T-helper 17 cell (primary cell): ENCODE measurements at regions not wholly inside any gene's neighbourhood (a gene's known extent, or its start where the extent isn't known, plus 50 kb on each side); places are given as distances from the start of the nearest gene placed in this dataset.

ENCODE experiments used
- ATAC-seq: fragments of 150-1000 bp; cut with Tn5 transposase; 2 replicates; pipeline ENCODE4 v1.10.0; 2021; ENCODE audit warnings: mild to moderate bottlenecking, moderate library complexity
- DNase-seq, 3 donors: peaks; one replicate each; pipeline versions ENCODE4 v3.0.0 to v3.0.0-alpha.2; 2020 to 2021
- H3K9me3 ChIP-seq: one replicate; pipeline ENCODE4 v1.7.0; 2013; ENCODE audit warnings: low read length, mild to moderate bottlenecking; ENCODE audit not compliant: control insufficient read depth, poor library complexity, severe bottlenecking
- H3K27ac Mint-ChIP-seq: one replicate; pipeline ENCODE4 v1.8.0; 2022; ENCODE audit warnings: mild to moderate bottlenecking, moderate library complexity, mixed read lengths
- H3K27me3 Mint-ChIP-seq: one replicate; pipeline ENCODE4 v1.8.0; 2022; ENCODE audit warnings: mixed read lengths
- H3K36me3 Mint-ChIP-seq: one replicate; pipeline ENCODE4 v1.8.0; 2022; ENCODE audit warnings: low read depth, mixed read lengths
- H3K4me1 Mint-ChIP-seq: one replicate; pipeline ENCODE4 v1.8.0; 2022; ENCODE audit warnings: mild to moderate bottlenecking, mixed read lengths
- H3K4me3 Mint-ChIP-seq: one replicate; pipeline ENCODE4 v1.8.0; 2022; ENCODE audit warnings: mild to moderate bottlenecking, moderate library complexity, mixed read lengths

DNA sequence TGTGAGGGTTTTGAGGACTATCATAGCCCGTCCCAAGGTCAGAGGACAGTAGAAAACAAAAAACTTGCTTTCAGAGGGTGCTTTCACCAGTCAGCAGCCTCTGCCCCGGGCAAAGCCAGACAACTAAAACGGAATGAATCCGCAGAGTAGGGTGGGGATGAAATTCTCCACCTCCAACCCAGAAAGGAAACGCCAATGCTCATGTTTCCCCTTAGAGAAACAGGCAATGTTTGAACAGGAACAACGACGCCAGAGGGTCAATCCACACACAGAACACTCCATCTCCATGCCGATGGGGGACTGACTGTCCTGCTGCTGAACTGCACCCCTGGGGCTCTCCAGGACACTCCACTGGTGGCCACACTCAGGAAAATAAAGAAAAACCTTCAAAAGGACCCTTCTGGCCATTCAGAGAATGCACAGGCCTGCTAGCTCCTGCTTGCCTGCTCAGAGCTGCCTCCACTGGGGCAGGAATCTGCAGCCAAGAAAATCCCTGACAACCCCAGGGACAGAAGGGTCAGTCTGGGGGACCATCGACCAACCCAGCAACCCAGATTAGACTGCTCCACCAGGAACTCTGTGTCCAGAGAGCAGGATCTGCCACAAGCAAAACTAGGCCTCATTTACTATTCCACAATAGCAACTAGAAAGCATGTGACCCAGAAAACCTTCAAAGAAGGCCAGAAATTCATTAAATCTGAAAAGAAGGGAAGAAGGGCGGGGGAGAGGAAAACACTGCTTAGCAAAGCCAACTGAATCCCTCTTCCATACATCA is 116.0 kb downstream of the TOMM20 start:
- Mint-ChIP-seq H3K4me1 (peaks cover 31% of the 10 kb centered on the region), H3K27me3 (no peaks in the 10 kb centered on the region), H3K27ac (peak overlapping the region; percentile 100), H3K4me3 (peak overlapping the region; percentile 85), H3K36me3 (no peaks in the 10 kb centered on the region)
- no peak for ATAC-seq
- no peaks in the 10 kb centered on the region for H3K9me3 ChIP-seq
- DNase-seq, result no peak

DNA sequence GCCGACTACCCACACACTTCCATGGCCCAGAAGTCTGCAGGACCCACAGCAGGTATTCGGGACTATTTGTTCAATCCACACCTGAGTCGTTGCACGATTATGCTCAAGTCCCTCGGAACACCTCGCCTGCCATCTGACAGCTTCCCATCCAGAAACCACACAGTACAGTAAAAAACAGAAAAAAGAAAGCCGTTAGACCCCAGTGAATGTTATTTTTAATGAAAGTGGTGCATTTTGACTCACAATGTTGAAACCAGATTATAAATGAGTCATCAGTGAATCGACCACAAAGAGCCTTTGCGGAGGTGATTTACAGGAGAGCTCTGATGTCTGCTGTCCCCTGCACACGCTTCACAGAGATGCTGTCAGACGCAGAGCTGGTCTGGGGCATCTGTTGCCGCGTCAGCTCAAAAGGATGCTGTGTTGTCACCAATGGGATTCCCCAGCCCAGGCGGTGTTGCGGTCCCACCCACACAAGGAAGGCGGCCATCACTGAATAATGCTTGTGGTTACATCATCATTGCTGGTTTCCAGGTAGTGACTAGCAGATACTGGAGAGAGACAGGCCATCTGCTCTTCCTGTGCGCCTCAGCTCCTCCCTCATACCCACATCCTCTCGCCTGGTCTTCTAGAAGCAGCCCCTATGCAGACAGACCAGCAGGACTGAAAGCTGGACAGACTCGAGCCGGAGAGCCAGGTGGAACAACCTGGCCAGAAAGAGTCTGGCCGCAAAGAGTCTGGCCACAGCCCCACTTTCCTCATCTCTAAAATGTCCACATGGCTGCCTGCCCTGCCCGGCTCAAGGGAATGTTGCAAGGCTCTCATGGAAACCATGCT is 116.8 kb downstream of the TOMM20 start:
- peak; percentile 79 to 90 (median 84) for DNase-seq
- H3K9me3 ChIP-seq, result no peaks in the 10 kb centered on the region
- peaks cover 31% of the 10 kb centered on the region for H3K4me1 Mint-ChIP-seq
- no peaks in the 10 kb centered on the region for H3K27me3 Mint-ChIP-seq
- peak; percentile 90 for ATAC-seq
- H3K27ac Mint-ChIP-seq, result peak overlapping the region; percentile 100
- H3K4me3 Mint-ChIP-seq, result peak overlapping the region; percentile 85
- H3K36me3 Mint-ChIP-seq, result no peaks in the 10 kb centered on the region

- Mint-ChIP-seq H3K27me3 (no peaks in the 10 kb centered on the region), H3K27ac (peak overlapping the region; percentile 100), H3K4me1 (peaks cover 32% of the 10 kb centered on the region), H3K36me3 (no peaks in the 10 kb centered on the region), H3K4me3 (peak overlapping the region; percentile 85)
- ATAC-seq (peak; percentile 46), DNase-seq (peak; percentile 49 to 67 (median 50))
- no peaks in the 10 kb centered on the region for H3K9me3 ChIP-seq
Observed at GRCh38 chr1:235011064-235011598, 117.5 kb downstream of the TOMM20 start.

DNA sequence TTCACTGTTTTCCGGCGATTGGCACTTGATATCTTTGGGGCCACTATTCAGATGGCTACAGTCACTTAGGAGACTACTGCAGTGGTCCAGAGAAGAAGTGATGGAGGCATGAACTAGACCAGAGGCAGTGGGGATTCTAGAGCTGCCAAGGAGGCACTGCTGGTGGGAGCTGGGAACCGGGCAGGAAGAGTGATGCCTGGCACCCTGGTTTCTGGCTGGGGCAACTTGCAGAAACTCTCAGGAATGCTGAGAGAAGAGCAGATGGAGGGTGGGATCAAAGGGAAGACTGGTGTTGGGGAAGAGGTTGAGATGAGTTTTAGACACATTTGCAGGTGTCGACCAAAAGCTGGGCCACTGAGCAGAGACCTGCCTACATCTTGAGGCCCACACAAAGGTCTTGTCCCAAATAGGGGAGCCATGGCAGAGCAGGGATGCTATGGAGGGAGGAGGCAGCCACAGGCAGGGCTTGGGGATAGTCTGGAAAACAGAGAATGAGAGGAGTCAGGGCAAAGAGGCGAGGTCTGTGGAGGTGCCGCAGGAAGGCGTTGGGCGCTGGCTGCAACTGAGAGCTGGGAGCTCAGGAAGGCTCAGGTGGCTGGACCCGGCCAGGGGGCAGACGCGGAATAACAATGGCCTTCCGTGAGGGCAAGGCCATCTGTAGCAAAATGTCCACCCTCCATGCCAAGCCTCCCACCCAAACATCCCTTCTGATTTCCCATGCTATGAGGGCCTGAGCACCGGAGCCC is 118.9 kb downstream of the TOMM20 start:
- no peaks in the 10 kb centered on the region for H3K9me3 ChIP-seq
- DNase-seq (no peak), ATAC-seq (no peak)
- Mint-ChIP-seq H3K27me3 (no peaks in the 10 kb centered on the region), H3K36me3 (no peaks in the 10 kb centered on the region), H3K4me3 (peak overlapping the region; percentile 49), H3K4me1 (peaks cover 27% of the 10 kb centered on the region), H3K27ac (peak overlapping the region; percentile 100)

DNA sequence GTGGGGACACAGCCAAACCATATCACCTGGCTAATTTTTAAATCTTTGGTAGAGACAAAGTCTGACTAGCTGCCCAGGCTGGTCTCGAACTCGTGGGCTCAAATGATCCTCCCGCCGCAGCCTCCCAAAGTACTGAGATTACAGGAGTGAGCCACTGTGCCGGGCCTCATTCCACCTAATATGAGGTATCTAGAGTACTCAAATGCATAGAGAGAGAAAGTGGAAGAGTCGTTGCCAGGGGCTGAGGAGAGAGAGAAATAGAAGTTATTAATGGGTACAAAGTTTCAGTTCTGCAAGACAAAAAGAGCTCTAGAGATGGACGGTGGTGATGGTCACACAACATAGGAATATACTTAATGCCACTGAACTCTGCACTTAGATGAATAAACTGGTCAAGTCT is 119.6 kb downstream of the TOMM20 start:
- Mint-ChIP-seq H3K4me3 (no peak overlapping the region), H3K27ac (peak overlapping the region; percentile 100)

DNA sequence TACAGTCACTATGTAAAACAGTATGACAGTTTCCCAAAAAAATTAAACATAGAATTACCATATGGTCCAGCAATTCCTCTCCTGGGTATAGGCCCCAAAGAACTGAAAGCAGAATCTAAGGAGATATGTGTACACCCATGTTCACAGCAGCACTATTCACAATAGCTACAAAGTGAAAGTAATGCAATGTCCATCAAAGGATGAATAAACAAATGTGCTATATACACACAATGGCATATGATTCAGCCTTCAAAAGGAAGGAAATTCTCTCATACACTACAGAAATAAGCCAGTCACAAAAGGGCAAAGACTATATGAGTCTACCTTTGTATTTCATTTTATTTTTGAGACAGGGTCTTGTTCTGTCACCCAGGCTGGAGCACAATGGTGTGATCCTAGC is 120.4 kb downstream of the TOMM20 start:
- no peaks in the 10 kb centered on the region for H3K9me3 ChIP-seq
- H3K4me1 Mint-ChIP-seq, result peaks cover 27% of the 10 kb centered on the region
- H3K27me3 Mint-ChIP-seq, result no peaks in the 10 kb centered on the region
- ATAC-seq, result no peak
- peak overlapping the region; percentile 100 for H3K27ac Mint-ChIP-seq
- DNase-seq, result no peak
- no peaks in the 10 kb centered on the region for H3K36me3 Mint-ChIP-seq
- no peak overlapping the region for H3K4me3 Mint-ChIP-seq

More for the DNA sequence above, 119.6 kb downstream of the TOMM20 start:
- no peaks in the 10 kb centered on the region for H3K27me3 Mint-ChIP-seq
- H3K4me1 Mint-ChIP-seq, result peaks cover 27% of the 10 kb centered on the region
- no peaks in the 10 kb centered on the region for H3K36me3 Mint-ChIP-seq
- no peak for ATAC-seq
- DNase-seq, result no peak
- no peaks in the 10 kb centered on the region for H3K9me3 ChIP-seq

DNA sequence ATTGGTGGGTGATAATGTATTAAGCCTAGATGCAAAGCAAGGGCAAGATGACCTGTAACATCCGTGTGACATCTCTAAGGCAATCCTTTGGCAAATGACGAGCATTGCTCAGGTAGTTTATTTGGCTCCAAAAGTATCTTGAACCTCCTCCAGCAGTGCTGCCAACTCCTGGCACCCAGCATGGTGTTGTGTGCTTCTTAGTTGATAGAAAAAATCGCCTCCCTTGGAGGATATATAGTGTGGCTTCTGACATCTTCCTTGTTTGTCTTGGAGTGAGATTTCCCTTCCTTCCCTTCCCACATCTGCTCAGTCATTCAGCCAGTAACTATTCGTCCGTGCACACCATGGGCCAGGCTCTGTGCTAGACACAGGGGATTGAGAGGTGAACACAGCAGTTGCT is 121.8 kb downstream of the TOMM20 start:
- Mint-ChIP-seq H3K4me1 (peaks cover 17% of the 10 kb centered on the region), H3K36me3 (no peaks in the 10 kb centered on the region), H3K4me3 (no peak overlapping the region), H3K27me3 (no peaks in the 10 kb centered on the region), H3K27ac (no peak overlapping the region)
- ATAC-seq (no peak), DNase-seq (no peak)
- H3K9me3 ChIP-seq, result no peaks in the 10 kb centered on the region

- Mint-ChIP-seq H3K36me3 (no peaks in the 10 kb centered on the region), H3K27ac (no peak overlapping the region), H3K4me3 (no peak overlapping the region), H3K4me1 (peaks cover 12% of the 10 kb centered on the region), H3K27me3 (no peaks in the 10 kb centered on the region)
- ATAC-seq, result no peak
- no peak for DNase-seq
- no peaks in the 10 kb centered on the region for H3K9me3 ChIP-seq
Observed at GRCh38 chr1:235006132-235006721, 122.4 kb downstream of the TOMM20 start.

- Mint-ChIP-seq H3K36me3 (no peaks in the 10 kb centered on the region), H3K4me3 (no peak overlapping the region), H3K27ac (no peak overlapping the region), H3K4me1 (peaks cover 7% of the 10 kb centered on the region), H3K27me3 (no peaks in the 10 kb centered on the region)
- no peak for DNase-seq
- peak; percentile 33 for ATAC-seq
- no peaks in the 10 kb centered on the region for H3K9me3 ChIP-seq
Observed at GRCh38 chr1:235004840-235005391, 123.7 kb downstream of the TOMM20 start.

DNA sequence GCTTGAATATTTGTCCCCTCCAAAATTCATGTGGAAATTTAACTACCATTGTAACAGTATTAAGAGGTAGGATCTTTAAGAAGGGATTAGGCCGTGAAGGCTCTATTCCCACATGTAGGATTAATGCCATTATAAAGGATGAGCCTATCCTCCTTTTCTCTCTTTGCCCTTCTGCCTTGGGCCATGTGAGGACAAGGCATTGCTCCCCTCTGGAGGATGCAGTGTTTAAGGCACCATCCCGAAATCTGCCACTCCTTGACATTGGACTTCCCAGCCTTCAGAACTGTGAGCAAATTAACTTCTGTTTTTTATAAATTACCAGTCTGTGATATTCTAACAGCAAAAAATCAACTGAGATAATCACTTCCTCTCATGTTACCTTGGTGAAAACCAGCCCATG is 124.4 kb downstream of the TOMM20 start:
- Mint-ChIP-seq H3K27ac (no peak overlapping the region), H3K36me3 (no peaks in the 10 kb centered on the region), H3K4me1 (peaks cover 2% of the 10 kb centered on the region), H3K4me3 (no peak overlapping the region), H3K27me3 (no peaks in the 10 kb centered on the region)
- H3K9me3 ChIP-seq, result no peaks in the 10 kb centered on the region
- no peak for DNase-seq
- no peak for ATAC-seq

DNA sequence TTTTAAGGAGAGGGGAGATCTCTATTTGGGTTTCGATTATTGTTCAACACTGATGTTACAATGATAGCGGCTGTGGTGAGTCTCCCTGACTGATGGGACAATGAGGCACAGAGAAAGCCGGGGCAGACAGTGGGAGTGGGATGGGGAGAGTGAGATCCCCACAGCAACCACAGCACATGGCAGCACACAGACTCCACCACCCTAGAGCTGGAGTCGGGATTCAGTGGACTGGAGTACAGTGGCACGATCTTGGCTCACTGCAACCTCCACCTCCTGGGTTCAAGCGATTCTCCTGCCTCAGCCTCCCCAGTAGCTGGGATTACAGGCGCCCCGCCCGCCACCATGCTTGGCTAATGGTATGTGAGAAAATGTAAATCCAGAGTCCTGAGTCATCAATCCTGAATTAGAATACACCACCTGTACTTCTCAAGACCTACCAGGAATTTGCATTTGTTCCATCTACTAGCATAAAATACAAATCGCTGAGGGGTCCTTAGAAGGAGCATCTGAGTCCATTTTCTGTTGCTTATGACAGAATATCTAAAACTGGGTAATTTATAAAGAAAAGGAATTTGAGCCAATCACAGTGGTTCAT is 125.8 kb downstream of the TOMM20 start:
- Mint-ChIP-seq H3K4me3 (no peak overlapping the region), H3K4me1 (peaks cover 5% of the 10 kb centered on the region), H3K27me3 (no peaks in the 10 kb centered on the region), H3K36me3 (no peaks in the 10 kb centered on the region), H3K27ac (no peak overlapping the region)
- no peaks in the 10 kb centered on the region for H3K9me3 ChIP-seq
- ATAC-seq (no peak), DNase-seq (no peak)

DNA sequence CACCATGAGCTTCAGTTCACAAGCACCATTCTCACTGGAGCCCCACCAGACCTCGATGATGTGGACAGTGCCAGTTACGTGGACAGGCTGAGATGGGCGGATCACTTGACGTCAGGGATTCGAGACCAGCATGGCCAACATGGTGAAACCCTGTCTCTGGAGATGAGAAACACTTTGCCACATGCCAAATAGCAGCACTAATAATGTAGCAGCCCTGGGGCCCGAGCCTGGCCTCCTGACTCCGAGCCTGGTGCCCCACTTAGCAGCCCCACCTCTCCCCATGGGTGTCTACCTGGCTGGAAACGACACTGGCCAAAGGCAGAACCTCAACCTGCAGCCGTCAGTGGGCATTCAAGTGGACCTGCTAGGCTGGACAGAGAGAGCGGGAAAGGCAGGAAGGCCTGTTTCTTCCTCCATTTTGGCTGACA is 129.1 kb downstream of the TOMM20 start:
- no peak overlapping the region for H3K27ac Mint-ChIP-seq
- H3K9me3 ChIP-seq, result no peaks in the 10 kb centered on the region
- no peak for DNase-seq

More for the DNA sequence above, 129.1 kb downstream of the TOMM20 start:
- ATAC-seq, result no peak
- Mint-ChIP-seq H3K36me3 (no peaks in the 10 kb centered on the region), H3K4me1 (peaks cover 4% of the 10 kb centered on the region), H3K4me3 (no peak overlapping the region), H3K27me3 (no peaks in the 10 kb centered on the region)
